ENCODE measurements at regions not wholly inside any gene's neighbourhood (a gene's known extent, or its start where the extent isn't known, plus 50 kb on each side); places are given as distances from the start of the nearest gene placed in this dataset.
A peak's percentile ranks its signal among the peaks of the same experiment; 100 is the strongest.

GRCh38 chr2:182622231-182622630, 93.8 kb upstream of the DNAJC10 start:
- TF ChIP-seq CTCF (IDR thresholded peaks at IDR 0.05; ENCODE audit: insufficient read depth, low read depth, low read length, missing control alignments): no peak
- no peak overlapping the region for H3K4me3 ChIP-seq (ENCODE audit: low read length)
- no peak for DNase-seq (ENCODE audit: low read depth)

- no peak overlapping the region for H3K4me3 ChIP-seq (ENCODE audit: low read length)
- peak; percentile 32 for DNase-seq (ENCODE audit: low read depth)
- TF ChIP-seq CTCF (IDR thresholded peaks at IDR 0.05; ENCODE audit: insufficient read depth, low read depth, low read length, missing control alignments): no peak
These were observed 90.2 kb upstream of the DNAJC10 start for GRCh38 chr2:182625814-182626213.

GRCh38 chr2:182628916-182629315, 87.1 kb upstream of the DNAJC10 start:
- no peak overlapping the region for H3K4me3 ChIP-seq (ENCODE audit: low read length)
- no peak for DNase-seq (ENCODE audit: low read depth)
- TF ChIP-seq CTCF (IDR thresholded peaks at IDR 0.05; ENCODE audit: insufficient read depth, low read depth, low read length, missing control alignments): no peak

GRCh38 chr2:182630207-182630606, 85.8 kb upstream of the DNAJC10 start:
- DNase-seq (ENCODE audit: low read depth): no peak
- TF ChIP-seq CTCF (IDR thresholded peaks at IDR 0.05; ENCODE audit: insufficient read depth, low read depth, low read length, missing control alignments): no peak

GRCh38 chr2:182631299-182631698, 84.8 kb upstream of the DNAJC10 start:
- DNase-seq (ENCODE audit: low read depth): no peak
- no peak for TF ChIP-seq CTCF (IDR thresholded peaks at IDR 0.05; ENCODE audit: insufficient read depth, low read depth, low read length, missing control alignments)
- no peak overlapping the region for H3K4me3 ChIP-seq (ENCODE audit: low read length)

More at GRCh38 chr2:182630207-182630606, 85.8 kb upstream of the DNAJC10 start:
- H3K4me3 ChIP-seq (ENCODE audit: low read length): no peak overlapping the region

- DNase-seq (ENCODE audit: low read depth): no peak
- TF ChIP-seq CTCF (IDR thresholded peaks at IDR 0.05; ENCODE audit: insufficient read depth, low read depth, low read length, missing control alignments): no peak
- H3K4me3 ChIP-seq (ENCODE audit: low read length): no peak overlapping the region
These were observed 81.7 kb upstream of the DNAJC10 start for GRCh38 chr2:182634386-182634785.

GRCh38 chr2:182636699-182637098, 79.4 kb upstream of the DNAJC10 start:
- no peak overlapping the region for H3K4me3 ChIP-seq (ENCODE audit: low read length)
- no peak for DNase-seq (ENCODE audit: low read depth)
- no peak for TF ChIP-seq CTCF (IDR thresholded peaks at IDR 0.05; ENCODE audit: insufficient read depth, low read depth, low read length, missing control alignments)

Data from epithelial cell of esophagus (primary cell).